ENCODE measurements at regions not wholly inside any gene's neighbourhood (a gene's known extent, or its start where the extent isn't known, plus 50 kb on each side); places are given as distances from the start of the nearest gene placed in this dataset.

DNA sequence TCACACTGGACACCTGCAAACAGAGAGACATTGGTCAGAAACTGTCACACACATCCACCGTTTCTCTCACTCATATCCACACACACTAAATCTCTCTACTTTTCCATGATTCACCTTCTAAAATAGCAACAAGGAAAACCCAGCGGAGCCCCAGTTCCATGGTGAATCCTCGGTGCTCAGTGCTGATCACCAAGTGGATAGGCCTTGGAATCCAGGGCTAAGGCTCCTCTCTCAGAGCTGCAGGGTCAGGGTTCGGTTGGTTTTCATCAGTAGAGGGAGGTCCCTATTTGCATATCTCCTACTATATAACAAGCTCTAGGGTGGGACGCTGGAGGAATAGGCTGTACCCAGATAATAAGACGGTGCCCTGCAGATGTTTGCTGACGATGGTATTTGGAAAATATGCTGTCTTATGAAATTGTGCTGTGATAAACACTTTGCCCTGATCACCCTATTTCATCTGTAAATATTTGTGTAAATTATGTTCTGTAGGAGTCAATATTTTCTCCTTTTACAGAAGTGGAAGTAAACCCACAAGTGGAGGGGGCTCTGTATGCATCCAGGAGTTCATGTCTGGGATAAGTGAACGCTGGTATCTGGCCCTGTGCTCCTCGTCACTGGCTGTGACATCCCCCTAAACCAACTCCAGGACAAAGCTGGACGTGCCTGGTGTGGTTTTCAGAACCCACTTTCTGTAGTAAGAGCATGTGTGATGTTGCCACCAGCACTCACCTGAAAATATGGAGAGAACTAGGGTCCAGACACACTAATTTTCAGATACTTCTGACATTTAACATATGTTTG is 709.2 kb downstream of the TMEM121 start:
- dilution Hi-C loops (cut with MboI; ENCODE audit: extremely low pct_ligation_motif_present, low sequenced_read_pairs): no loop called here
- H3K27ac ChIP-seq (ENCODE audit: insufficient read depth, low read depth, low read length): no peak overlapping the region
- H3K9me1 ChIP-seq (replicated peaks; ENCODE audit: control insufficient read depth, extremely low read depth, insufficient read depth, low read length): no peaks in the 10 kb centered on the region
- DNase-seq (ENCODE audit: low read depth, low spot score): no peak
- FAIRE-seq: no peak
- no peak overlapping the region for H2AFZ ChIP-seq (ENCODE audit: low read depth, low read length)
- intact Hi-C loops (cut with micrococcal nuclease): no loop called here
- TF ChIP-seq MYC (IDR thresholded peaks at IDR 0.05; ENCODE audit: low read depth, low read length) (no peak), MAX (IDR thresholded peaks at IDR 0.05; ENCODE audit: insufficient read depth, insufficient read length) (no peak), GATA2 (IDR thresholded peaks at IDR 0.05; ENCODE audit: insufficient read depth, insufficient read length, low read depth, low read length) (no peak), POLR2AphosphoS5 (IDR thresholded peaks at IDR 0.05; ENCODE audit: insufficient read depth, low read depth, low read length) (no peak), JUN (IDR thresholded peaks at IDR 0.05; ENCODE audit: borderline replicate concordance, insufficient read depth, insufficient read length, low read depth) (no peak), EZH2 (IDR thresholded peaks at IDR 0.05; ENCODE audit: borderline replicate concordance, low read depth, low read length, severe bottlenecking) (no peak), FOS (IDR thresholded peaks at IDR 0.05; ENCODE audit: borderline replicate concordance, insufficient read depth, low read length) (no peak)
- TF ChIP-seq, protein P1, sequence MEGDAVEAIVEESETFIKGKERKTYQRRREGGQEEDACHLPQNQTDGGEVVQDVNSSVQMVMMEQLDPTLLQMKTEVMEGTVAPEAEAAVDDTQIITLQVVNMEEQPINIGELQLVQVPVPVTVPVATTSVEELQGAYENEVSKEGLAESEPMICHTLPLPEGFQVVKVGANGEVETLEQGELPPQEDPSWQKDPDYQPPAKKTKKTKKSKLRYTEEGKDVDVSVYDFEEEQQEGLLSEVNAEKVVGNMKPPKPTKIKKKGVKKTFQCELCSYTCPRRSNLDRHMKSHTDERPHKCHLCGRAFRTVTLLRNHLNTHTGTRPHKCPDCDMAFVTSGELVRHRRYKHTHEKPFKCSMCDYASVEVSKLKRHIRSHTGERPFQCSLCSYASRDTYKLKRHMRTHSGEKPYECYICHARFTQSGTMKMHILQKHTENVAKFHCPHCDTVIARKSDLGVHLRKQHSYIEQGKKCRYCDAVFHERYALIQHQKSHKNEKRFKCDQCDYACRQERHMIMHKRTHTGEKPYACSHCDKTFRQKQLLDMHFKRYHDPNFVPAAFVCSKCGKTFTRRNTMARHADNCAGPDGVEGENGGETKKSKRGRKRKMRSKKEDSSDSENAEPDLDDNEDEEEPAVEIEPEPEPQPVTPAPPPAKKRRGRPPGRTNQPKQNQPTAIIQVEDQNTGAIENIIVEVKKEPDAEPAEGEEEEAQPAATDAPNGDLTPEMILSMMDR (IDR thresholded peaks at IDR 0.05; ENCODE audit: extremely low read depth in 1 of 2, insufficient read depth in 1 of 2, low read depth in 1 of 2, low read length in 2 of 2): no peak
- no TSS peak for BruUV-seq (replicated peaks)
- H3K9ac ChIP-seq (replicated peaks; ENCODE audit: extremely low read depth, insufficient read depth, low read length): no peak overlapping the region
- H3K36me3 ChIP-seq (ENCODE audit: control insufficient read depth in 2 of 2, extremely low read depth in 1 of 2, insufficient read depth in 2 of 2, low read length in 2 of 2): no peaks in the 10 kb centered on the region
- no peak overlapping the region for H3K4me3 ChIP-seq (replicated peaks in 1 of 3; ENCODE audit: insufficient read depth in 1 of 3, low read depth in 1 of 3, low read length in 3 of 3)
- H3K4me2 ChIP-seq (ENCODE audit: insufficient read depth, low read length): no peak overlapping the region
- no peaks in the 10 kb centered on the region for H3K79me2 ChIP-seq (ENCODE audit: control insufficient read depth, insufficient read depth, low read length)
- H3K9me3 ChIP-seq (replicated peaks; ENCODE audit: control insufficient read depth, insufficient read depth, low read length): peaks cover 6% of the 10 kb centered on the region
- ChIA-PET POLR2A (no interaction called here), CTCF (no interaction called here)
- H3K4me1 ChIP-seq (ENCODE audit: control insufficient read depth, extremely low read depth, insufficient read depth, low read length): no peaks in the 10 kb centered on the region
- no peaks in the 10 kb centered on the region for H3K27me3 ChIP-seq (ENCODE audit: control insufficient read depth in 2 of 2, insufficient read depth in 2 of 2, low read length in 2 of 2)
- no peaks in the 10 kb centered on the region for H4K20me1 ChIP-seq (replicated peaks; ENCODE audit: control insufficient read depth, extremely low read depth, insufficient read depth, low read length)

All from endothelial cell of umbilical vein (primary cell).